Thyroid gland (tissue), 4 donors: ENCODE measurements at regions not wholly inside any gene's neighbourhood (a gene's known extent, or its start where the extent isn't known, plus 50 kb on each side); places are given as distances from the start of the nearest gene placed in this dataset.

Source experiments
- POLR2A ChIP-seq, 2 donors: fragments of 450-650 bp; IDR thresholded peaks; one replicate each; pipeline ENCODE4 v1.6.1; 2017; ENCODE audit warnings: antibody characterized with exemption in 2 of 2, mild to moderate bottlenecking in 2 of 2, moderate library complexity in 1 of 2
- TF ChIP-seq, protein P1 (sequence below), 6 experiments: fragments of 200-600 bp in 3 of 6; fragments of 450-650 bp in 3 of 6; sonication (generic) in 3 of 6; IDR thresholded peaks; one replicate each; pipeline ENCODE4 v1.5.1; 2016 to 2019; ENCODE audit warnings: antibody characterized with exemption in 6 of 6, mild to moderate bottlenecking in 2 of 6, inconsistent platforms in 1 of 6, moderate library complexity in 1 of 6

DNA sequence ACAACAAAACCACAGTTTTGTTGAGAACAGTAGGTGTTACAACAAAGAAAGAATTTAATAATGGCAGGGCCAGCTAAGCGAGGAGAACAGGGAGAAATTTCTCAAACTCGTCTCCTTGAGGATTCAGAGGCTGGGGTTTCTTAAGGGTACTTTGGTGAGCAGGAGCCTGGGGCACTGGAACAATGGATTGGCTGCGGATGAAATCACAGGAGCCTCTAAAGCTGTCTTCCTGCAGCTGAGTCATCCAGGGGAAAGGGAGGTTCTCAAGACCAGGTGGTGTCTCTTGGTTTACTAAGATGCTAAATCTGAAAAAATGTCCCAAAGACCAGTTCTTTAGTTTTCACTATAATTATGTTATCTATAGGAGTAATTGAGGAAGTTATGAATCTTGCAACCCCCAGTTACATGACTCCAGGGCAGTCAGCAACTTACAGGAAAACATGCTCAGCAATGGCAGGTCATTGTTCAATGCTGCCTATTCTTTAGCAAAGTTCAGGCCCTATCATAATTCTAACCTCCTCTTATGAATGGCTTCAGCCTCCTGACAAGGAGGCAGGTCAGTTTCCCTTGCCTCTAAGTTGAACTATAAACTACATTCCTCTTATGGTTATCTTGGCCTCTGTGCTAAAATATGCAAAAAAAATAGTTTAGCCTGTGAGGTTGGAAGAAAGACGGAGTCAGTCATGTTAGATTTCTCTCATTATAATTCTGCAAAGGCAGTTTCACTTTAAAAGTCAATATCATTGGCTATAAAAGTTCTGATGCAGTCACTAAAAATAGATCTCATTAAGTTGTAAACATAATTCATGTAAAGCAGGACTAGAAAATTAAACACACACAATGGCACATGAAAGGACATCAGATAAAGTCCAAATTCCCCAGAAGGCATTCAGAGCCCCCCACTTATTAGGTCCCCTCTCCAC lies 63.3 kb upstream of the CKS2 start:
- TF ChIP-seq, protein P1, sequence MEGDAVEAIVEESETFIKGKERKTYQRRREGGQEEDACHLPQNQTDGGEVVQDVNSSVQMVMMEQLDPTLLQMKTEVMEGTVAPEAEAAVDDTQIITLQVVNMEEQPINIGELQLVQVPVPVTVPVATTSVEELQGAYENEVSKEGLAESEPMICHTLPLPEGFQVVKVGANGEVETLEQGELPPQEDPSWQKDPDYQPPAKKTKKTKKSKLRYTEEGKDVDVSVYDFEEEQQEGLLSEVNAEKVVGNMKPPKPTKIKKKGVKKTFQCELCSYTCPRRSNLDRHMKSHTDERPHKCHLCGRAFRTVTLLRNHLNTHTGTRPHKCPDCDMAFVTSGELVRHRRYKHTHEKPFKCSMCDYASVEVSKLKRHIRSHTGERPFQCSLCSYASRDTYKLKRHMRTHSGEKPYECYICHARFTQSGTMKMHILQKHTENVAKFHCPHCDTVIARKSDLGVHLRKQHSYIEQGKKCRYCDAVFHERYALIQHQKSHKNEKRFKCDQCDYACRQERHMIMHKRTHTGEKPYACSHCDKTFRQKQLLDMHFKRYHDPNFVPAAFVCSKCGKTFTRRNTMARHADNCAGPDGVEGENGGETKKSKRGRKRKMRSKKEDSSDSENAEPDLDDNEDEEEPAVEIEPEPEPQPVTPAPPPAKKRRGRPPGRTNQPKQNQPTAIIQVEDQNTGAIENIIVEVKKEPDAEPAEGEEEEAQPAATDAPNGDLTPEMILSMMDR (IDR thresholded peaks at IDR 0.05): no peak
- no peak for TF ChIP-seq POLR2A (IDR thresholded peaks at IDR 0.05)
